GM12891 (cell line): ENCODE measurements at regions not wholly inside any gene's neighbourhood (a gene's known extent, or its start where the extent isn't known, plus 50 kb on each side); places are given as distances from the start of the nearest gene placed in this dataset.

Experiments
- POLR2A ChIP-seq: IDR thresholded peaks from 2 replicates; pipeline ENCODE4 v1.6.1; 2011; ENCODE audit warnings: low read depth, low read length, control low read depth
- POLR2AphosphoS5 ChIP-seq: IDR thresholded peaks from 2 replicates; pipeline ENCODE4 v1.6.1; 2011; ENCODE audit warnings: low read depth, low read length, control low read depth
- TAF1 ChIP-seq: IDR thresholded peaks from 2 replicates; pipeline ENCODE4 v1.6.1; 2011; ENCODE audit warnings: low read depth, low read length, control low read depth

GRCh38 chr4:28469886-28470285 is 1609.2 kb downstream of the STIM2 start:
- no peak for TF ChIP-seq POLR2AphosphoS5
- TF ChIP-seq TAF1, result no peak
- no peak for TF ChIP-seq POLR2A
